ENCODE measurements at regions not wholly inside any gene's neighbourhood (a gene's known extent, or its start where the extent isn't known, plus 50 kb on each side); places are given as distances from the start of the nearest gene placed in this dataset.

GRCh38 chr21:28200726-28201125 lies 792.0 kb downstream of the LTN1 start:
- TF ChIP-seq POLR2A (IDR thresholded peaks at IDR 0.05; ENCODE audit: low read length): no peak
- TF ChIP-seq GATA1 (IDR thresholded peaks at IDR 0.05; ENCODE audit: low read depth, low read length): no peak
